Stimulated activated CD4-positive, alpha-beta T cell treated with anti-CD3 and anti-CD28 coated beads, TNF-alpha, amount 100 ng/mL, for 24 hours (primary cell): ENCODE measurements at regions not wholly inside any gene's neighbourhood (a gene's known extent, or its start where the extent isn't known, plus 50 kb on each side); places are given as distances from the start of the nearest gene placed in this dataset.
A peak's percentile ranks its signal among the peaks of the same experiment; 100 is the strongest.

Source experiments
- DNase-seq, 3 experiments: peaks; one replicate each; pipeline ENCODE4 v3.0.0-alpha.2; 2020; ENCODE audit warnings: low read depth in 3 of 3

DNA sequence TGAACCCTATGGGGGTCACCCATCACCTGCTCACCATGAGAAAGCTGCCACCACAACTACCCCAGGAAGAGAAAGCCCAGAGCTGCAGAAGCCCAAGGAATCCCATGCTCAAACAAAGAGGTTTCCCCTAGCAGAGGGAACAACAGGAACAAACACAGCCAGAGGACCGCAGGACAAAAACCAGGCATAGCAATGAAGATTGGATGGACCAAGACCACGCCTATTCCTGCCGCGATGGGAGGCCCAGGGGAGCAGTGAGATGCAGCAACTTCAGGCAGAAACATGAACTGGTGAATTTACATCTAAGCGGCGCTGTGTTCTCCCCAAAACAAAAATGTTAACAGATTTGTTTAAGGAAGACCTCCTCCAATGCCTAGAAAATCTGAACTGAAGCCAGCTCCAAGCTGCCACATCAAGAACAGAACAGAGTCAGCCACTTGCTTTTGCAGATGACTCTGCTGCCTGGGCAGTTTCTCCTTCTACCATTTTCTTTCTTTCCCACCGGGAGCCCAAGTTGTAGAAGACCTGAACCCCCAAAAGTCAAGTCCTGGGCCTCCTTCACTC is 134.2 kb upstream of the NEBL start:
- DNase-seq = no peak

DNA sequence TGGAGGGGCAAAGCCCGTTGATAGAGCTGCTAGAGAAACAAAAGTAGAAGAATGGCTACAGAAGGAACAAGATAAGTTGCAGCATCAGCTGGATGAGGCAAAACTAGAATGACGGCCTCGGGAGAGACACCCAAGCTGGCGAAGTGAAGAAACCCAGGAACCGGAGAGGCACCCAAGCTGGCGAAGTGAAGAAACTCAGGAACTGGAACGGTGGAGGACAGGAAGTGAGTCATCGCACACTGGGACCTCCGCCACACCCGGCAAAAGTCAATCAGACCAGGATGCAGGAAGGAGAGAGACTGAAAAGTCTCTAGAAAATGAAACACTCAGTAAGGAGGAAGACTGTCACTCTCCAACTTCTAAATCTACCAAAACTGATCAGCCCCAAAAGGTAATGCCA is 133.0 kb upstream of the NEBL start:
- no peak for DNase-seq

GRCh38 chr10:21022821-21023220 is 125.7 kb upstream of the NEBL start:
- DNase-seq = no peak

- no peak for DNase-seq
Measured at GRCh38 chr10:21021843-21022594, 124.9 kb upstream of the NEBL start.

DNA sequence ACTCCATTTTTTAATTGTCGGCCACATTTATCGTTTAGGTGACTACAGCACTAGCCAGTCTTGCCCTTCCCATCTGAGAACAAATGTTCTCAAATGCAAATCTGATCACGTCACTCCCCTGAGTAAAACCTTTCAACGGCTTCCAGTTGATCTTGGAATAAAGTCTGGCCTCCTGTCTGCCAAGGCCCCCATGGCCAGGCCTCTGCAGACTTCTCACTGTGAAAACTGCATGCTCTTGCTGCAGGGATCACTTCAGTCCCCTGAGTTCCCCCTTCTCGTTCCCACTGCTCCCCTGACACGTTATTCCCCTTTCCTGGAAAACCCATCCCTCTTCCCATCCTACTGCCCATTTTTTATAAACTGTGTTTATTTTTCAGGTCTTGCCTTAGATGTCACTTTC is 124.1 kb upstream of the NEBL start:
- DNase-seq = no peak

- peak in 2 of 3 experiments; percentile 0 to 22 for DNase-seq
Measured at GRCh38 chr10:21020545-21020944, 123.4 kb upstream of the NEBL start.

GRCh38 chr10:21019436-21019835 is 122.3 kb upstream of the NEBL start:
- no peak for DNase-seq

DNA sequence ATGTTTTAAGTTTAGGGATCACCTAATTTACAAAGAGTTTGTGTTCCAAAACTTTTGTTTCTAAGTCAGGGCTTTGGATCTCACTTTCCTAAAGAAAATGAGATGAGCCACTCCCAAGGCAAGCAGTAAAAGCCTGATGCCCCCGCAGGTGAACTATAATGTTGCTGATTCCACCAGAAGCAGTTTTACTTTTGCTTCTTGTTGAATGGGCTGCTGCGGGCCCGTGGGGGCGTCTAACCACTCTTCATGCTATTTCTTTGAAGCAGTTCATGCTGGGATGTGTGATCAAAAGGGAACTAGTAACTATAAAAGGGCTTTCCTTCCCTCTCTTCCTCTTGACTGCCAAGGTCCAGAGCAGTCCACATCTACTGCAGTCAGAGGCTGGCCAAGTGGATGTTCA is 118.7 kb upstream of the NEBL start:
- DNase-seq = no peak

- DNase-seq = no peak
Measured at GRCh38 chr10:21014141-21014540, 117.0 kb upstream of the NEBL start.

DNA sequence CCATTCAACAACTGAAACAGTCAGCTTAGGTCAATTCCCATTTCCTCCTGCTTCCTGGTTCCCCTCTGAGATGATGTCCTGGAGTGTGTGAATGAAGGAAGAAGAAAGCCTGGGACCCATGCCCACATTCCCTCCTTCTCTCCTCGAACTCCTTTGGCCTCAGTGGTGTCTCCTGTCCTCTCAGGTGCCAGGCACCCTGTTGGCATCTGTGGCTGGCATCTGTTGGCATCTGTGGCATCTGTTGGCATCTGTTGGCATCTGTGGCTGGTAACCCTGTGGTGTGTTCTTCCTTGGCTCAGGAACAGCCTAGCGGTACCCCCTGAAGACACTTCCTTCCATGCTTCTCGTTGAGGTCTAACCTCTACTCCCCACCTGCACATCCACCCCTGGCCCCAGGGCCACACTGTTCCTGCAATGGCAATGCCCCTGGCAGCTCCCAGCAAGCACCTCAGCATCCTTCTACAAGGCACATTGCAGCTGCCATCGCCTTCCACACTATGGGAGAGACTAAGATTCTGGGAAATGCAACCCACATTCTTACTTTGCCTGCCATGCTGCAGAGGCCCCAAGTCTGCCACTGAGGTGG is 114.4 kb upstream of the NEBL start:
- DNase-seq = no peak

DNA sequence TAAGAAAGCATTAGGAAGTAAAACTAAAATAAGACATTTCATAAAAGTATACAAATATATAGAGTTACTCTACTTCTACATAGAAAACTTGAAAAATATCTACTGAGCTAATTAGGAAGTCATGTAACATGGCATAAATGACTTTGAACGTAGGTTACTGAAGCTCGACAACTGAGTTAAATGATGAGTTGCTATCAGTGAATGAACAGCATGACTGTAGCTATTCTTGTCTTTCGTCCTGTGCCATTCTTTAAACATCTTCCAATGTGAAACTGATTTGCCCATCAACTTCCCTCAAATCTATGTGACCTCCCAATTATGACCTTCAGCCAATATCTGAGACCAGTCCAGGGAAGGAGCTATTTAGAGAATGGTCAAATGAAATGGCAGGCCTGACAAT is 113.5 kb upstream of the NEBL start:
- DNase-seq = no peak

DNA sequence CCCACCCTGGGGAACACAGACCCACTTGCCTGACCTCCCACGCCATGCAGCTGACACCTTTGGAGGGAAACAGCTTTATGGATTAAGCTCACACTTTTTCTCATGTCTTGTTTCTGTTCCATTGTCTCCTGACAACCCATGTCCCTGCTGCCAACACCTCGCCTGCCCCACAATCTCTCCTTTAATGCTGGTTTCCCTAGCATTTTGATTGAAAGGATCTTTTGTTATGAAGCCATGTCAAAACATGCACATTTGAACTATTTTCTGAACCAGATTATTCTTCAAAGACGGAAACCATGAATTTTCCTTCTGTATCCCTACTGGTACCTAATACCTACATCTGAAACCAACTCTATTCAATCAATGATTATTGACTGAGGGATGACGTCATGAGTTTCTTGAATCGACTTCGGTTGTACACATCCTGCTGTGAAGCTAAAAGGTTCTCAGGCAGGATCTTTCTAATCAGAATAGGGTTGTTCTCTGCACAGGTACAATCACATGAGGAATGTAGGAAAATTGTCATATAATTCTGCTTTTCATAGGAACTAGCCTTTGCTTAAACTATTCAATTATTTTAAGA is 106.2 kb upstream of the NEBL start:
- DNase-seq = no peak

GRCh38 chr10:21002091-21002878 is 105.2 kb upstream of the NEBL start:
- DNase-seq = no peak

DNA sequence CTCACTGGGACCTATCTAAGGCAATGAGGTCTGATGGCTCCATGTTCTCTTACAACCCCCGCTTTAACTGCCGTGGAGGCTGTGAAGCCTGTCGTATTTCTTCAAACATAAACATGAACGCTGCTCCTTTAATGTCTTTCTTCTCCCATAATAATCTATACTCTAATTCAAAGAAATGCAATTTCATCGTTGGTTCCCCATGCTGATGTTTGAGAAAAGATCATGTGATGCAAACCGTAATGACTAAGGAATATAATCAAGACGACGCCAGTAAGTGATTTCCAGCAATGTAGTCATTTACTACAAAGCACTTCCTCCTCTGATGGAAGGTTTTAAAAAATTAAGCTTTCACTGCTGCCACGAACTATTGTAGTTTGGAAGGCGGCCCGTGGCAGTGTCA is 102.6 kb upstream of the NEBL start:
- no peak for DNase-seq

- no peak for DNase-seq
Measured at GRCh38 chr10:20998036-20998435, 100.9 kb upstream of the NEBL start.

- no peak for DNase-seq
Measured at GRCh38 chr10:20995123-20995987, 98.2 kb upstream of the NEBL start.

DNA sequence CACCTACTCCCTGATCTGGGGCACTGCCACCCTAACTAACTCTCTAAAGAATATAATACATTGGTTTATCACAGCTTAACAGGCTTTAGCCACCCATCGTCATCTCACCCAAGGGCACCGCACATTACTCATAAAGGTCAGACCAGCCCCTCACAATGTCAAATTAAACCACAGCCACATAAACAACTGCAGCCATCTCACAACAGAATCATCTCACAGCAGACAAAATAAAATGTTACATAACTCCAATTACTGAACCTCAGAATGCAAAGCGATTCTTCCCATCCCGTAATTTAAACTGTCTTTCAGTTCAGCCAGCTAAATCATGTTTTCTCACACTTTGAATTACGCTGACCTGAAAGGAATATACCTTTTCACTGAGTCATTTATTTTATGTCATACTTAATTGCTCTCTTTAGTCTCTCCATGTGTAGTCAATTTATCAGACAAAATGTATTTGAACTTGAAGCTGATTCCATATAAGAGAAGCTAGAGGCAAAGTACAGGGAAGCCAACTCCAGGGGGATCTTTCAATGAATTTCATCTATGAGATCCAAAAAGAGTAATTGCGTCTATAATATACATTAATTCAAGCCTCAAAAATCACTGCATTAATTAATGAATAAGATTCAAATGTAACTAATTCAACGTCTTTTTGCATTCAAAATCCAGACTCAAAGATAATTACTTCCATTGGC is 96.9 kb upstream of the NEBL start:
- DNase-seq = no peak

DNA sequence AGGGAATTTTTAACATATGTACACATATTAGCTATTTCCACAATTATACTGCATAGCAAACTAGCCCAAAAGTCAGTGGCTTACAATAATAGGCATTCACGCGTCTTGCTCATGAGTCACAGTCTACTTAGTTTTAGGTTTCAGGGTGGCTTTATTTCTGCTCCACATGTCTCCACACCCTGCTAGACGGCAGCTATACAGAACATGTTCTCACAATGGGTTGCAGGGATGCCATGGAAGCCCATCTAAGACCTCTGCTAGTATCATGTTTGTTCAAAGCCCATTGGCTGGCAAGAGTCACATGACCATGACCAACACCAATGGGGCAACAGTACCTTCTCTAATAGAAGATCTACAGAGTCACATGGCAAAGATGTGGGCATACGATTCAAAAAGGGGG is 96.3 kb upstream of the NEBL start:
- no peak for DNase-seq

DNA sequence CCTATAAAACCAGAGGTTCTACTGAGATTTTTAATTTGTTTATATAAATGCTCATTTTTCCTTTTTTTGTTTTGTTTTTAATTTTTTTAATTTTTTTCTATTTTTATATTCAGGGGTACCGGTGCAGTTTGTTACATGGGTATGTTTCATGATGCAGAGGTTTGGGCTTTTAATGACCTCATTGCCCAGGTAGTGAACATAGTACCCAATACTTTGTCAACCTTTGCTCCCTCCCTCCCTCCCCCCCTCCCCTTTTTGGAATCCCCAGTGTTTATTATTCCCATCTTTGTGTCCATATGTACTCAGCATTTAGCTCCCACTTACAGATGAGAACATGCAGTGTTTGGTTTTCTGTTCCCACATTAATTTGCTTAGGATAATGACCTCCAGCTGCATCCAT is 94.4 kb upstream of the NEBL start:
- no peak for DNase-seq

DNA sequence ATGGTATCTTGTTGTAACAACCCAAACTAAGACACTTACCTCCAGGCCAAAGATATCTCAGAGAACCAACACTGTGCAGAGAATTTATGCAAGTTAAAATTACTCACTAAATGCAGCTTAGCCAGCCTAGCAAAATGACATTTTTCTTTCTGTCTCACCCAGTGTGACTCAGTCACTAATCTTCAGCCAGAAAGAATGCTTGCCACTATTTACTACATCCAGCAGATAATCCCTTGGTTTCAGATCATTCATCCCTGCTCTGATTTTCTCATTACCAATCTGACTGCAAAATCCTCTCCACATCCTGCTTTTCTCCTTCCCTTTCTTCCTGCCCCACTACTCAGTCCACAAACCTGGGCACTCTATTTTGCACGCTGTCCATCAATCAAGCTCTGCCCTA is 93.5 kb upstream of the NEBL start:
- no peak for DNase-seq
